PC-9 (cell line): ENCODE measurements at regions not wholly inside any gene's neighbourhood (a gene's known extent, or its start where the extent isn't known, plus 50 kb on each side); places are given as distances from the start of the nearest gene placed in this dataset.

ENCODE experiments used
- CTCF ChIP-seq: fragments of 200-600 bp; sonication (generic); conservative IDR thresholded peaks from 2 replicates; pipeline ENCODE4 v1.6.1; 2017; ENCODE audit warnings: mixed run types, antibody characterized with exemption, mild to moderate bottlenecking, moderate library complexity
- EZH2 ChIP-seq: fragments of 200-600 bp; sonication (generic); IDR thresholded peaks from 2 replicates; pipeline ENCODE4 v1.8.0; 2017; ENCODE audit warnings: antibody characterized with exemption, low read depth

GRCh38 chr3:146839727-146840375 lies 234.7 kb upstream of the PLSCR5 start:
- TF ChIP-seq CTCF (no peak), EZH2 (no peak)
